ENCODE measurements at regions not wholly inside any gene's neighbourhood (a gene's known extent, or its start where the extent isn't known, plus 50 kb on each side); places are given as distances from the start of the nearest gene placed in this dataset.

DNA sequence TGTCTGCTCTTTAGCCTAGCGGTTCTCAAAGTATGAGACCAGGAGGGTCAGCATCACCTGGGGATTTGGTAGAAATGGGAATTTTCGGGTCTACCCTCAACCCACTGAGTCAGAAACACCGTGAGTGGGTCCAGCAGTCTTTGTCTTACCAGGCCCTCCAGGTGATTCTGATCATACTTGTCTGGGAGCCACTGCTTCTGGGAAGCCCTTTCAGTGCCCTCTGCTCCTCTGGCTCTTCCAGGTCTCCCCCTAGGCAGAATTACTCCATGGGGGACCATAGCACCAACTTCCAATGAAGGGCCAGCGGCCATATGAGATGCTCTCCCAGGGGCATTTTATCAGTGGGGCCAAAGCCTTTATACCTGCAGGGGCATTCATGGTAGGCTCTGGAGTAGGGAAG lies 81.0 kb upstream of the ETV3 start:
- TF ChIP-seq EZH2 (IDR thresholded peaks at IDR 0.05; ENCODE audit: low read depth, unreplicated experiment) (no peak), POLR2AphosphoS5 (IDR thresholded peaks at IDR 0.05; ENCODE audit: low read depth) (no peak), JUNB (IDR thresholded peaks at IDR 0.05; ENCODE audit: unreplicated experiment) (no peak), CREB1 (CRISPR knock-in tag; IDR thresholded peaks at IDR 0.05; ENCODE audit: low read depth) (no peak), EZH2phosphoT487 (IDR thresholded peaks at IDR 0.05; ENCODE audit: unreplicated experiment) (no peak), STAT1 (IDR thresholded peaks at IDR 0.05; ENCODE audit: unreplicated experiment) (no peak)
- TF ChIP-seq, protein P1, sequence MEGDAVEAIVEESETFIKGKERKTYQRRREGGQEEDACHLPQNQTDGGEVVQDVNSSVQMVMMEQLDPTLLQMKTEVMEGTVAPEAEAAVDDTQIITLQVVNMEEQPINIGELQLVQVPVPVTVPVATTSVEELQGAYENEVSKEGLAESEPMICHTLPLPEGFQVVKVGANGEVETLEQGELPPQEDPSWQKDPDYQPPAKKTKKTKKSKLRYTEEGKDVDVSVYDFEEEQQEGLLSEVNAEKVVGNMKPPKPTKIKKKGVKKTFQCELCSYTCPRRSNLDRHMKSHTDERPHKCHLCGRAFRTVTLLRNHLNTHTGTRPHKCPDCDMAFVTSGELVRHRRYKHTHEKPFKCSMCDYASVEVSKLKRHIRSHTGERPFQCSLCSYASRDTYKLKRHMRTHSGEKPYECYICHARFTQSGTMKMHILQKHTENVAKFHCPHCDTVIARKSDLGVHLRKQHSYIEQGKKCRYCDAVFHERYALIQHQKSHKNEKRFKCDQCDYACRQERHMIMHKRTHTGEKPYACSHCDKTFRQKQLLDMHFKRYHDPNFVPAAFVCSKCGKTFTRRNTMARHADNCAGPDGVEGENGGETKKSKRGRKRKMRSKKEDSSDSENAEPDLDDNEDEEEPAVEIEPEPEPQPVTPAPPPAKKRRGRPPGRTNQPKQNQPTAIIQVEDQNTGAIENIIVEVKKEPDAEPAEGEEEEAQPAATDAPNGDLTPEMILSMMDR (conservative IDR thresholded peaks at IDR 0.05; ENCODE audit: low read depth in 2 of 2), result no peak
- TF ChIP-seq, protein P2, sequence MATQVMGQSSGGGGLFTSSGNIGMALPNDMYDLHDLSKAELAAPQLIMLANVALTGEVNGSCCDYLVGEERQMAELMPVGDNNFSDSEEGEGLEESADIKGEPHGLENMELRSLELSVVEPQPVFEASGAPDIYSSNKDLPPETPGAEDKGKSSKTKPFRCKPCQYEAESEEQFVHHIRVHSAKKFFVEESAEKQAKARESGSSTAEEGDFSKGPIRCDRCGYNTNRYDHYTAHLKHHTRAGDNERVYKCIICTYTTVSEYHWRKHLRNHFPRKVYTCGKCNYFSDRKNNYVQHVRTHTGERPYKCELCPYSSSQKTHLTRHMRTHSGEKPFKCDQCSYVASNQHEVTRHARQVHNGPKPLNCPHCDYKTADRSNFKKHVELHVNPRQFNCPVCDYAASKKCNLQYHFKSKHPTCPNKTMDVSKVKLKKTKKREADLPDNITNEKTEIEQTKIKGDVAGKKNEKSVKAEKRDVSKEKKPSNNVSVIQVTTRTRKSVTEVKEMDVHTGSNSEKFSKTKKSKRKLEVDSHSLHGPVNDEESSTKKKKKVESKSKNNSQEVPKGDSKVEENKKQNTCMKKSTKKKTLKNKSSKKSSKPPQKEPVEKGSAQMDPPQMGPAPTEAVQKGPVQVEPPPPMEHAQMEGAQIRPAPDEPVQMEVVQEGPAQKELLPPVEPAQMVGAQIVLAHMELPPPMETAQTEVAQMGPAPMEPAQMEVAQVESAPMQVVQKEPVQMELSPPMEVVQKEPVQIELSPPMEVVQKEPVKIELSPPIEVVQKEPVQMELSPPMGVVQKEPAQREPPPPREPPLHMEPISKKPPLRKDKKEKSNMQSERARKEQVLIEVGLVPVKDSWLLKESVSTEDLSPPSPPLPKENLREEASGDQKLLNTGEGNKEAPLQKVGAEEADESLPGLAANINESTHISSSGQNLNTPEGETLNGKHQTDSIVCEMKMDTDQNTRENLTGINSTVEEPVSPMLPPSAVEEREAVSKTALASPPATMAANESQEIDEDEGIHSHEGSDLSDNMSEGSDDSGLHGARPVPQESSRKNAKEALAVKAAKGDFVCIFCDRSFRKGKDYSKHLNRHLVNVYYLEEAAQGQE (IDR thresholded peaks at IDR 0.05; ENCODE audit: unreplicated experiment), result no peak
- TF ChIP-seq, protein P3, sequence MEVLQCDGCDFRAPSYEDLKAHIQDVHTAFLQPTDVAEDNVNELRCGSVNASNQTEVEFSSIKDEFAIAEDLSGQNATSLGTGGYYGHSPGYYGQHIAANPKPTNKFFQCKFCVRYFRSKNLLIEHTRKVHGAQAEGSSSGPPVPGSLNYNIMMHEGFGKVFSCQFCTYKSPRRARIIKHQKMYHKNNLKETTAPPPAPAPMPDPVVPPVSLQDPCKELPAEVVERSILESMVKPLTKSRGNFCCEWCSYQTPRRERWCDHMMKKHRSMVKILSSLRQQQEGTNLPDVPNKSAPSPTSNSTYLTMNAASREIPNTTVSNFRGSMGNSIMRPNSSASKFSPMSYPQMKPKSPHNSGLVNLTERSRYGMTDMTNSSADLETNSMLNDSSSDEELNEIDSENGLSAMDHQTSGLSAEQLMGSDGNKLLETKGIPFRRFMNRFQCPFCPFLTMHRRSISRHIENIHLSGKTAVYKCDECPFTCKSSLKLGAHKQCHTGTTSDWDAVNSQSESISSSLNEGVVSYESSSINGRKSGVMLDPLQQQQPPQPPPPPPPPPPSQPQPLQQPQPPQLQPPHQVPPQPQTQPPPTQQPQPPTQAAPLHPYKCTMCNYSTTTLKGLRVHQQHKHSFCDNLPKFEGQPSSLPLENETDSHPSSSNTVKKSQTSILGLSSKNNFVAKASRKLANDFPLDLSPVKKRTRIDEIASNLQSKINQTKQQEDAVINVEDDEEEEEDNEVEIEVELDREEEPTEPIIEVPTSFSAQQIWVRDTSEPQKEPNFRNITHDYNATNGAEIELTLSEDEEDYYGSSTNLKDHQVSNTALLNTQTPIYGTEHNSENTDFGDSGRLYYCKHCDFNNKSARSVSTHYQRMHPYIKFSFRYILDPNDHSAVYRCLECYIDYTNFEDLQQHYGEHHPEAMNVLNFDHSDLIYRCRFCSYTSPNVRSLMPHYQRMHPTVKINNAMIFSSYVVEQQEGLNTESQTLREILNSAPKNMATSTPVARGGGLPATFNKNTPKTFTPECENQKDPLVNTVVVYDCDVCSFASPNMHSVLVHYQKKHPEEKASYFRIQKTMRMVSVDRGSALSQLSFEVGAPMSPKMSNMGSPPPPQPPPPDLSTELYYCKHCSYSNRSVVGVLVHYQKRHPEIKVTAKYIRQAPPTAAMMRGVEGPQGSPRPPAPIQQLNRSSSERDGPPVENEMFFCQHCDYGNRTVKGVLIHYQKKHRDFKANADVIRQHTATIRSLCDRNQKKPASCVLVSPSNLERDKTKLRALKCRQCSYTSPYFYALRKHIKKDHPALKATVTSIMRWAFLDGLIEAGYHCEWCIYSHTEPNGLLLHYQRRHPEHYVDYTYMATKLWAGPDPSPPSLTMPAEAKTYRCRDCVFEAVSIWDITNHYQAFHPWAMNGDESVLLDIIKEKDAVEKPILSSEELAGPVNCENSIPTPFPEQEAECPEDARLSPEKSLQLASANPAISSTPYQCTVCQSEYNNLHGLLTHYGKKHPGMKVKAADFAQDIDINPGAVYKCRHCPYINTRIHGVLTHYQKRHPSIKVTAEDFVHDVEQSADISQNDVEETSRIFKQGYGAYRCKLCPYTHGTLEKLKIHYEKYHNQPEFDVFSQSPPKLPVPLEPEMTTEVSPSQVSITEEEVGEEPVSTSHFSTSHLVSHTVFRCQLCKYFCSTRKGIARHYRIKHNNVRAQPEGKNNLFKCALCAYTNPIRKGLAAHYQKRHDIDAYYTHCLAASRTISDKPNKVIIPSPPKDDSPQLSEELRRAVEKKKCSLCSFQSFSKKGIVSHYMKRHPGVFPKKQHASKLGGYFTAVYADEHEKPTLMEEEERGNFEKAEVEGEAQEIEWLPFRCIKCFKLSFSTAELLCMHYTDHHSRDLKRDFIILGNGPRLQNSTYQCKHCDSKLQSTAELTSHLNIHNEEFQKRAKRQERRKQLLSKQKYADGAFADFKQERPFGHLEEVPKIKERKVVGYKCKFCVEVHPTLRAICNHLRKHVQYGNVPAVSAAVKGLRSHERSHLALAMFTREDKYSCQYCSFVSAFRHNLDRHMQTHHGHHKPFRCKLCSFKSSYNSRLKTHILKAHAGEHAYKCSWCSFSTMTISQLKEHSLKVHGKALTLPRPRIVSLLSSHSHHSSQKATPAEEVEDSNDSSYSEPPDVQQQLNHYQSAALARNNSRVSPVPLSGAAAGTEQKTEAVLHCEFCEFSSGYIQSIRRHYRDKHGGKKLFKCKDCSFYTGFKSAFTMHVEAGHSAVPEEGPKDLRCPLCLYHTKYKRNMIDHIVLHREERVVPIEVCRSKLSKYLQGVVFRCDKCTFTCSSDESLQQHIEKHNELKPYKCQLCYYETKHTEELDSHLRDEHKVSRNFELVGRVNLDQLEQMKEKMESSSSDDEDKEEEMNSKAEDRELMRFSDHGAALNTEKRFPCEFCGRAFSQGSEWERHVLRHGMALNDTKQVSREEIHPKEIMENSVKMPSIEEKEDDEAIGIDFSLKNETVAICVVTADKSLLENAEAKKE (CRISPR knock-in tag; IDR thresholded peaks at IDR 0.05), result no peak
- TF ChIP-seq, protein P4, sequence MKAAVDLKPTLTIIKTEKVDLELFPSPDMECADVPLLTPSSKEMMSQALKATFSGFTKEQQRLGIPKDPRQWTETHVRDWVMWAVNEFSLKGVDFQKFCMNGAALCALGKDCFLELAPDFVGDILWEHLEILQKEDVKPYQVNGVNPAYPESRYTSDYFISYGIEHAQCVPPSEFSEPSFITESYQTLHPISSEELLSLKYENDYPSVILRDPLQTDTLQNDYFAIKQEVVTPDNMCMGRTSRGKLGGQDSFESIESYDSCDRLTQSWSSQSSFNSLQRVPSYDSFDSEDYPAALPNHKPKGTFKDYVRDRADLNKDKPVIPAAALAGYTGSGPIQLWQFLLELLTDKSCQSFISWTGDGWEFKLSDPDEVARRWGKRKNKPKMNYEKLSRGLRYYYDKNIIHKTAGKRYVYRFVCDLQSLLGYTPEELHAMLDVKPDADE (IDR thresholded peaks at IDR 0.05), result no peak
